Fibroblast of lung (primary cell): ENCODE measurements at regions not wholly inside any gene's neighbourhood (a gene's known extent, or its start where the extent isn't known, plus 50 kb on each side); places are given as distances from the start of the nearest gene placed in this dataset.

Source experiments
- DNase-seq, 2 donors: peaks; one replicate each; pipeline versions ENCODE4 v3.0.0 to v3.0.0-alpha.2; 2010; ENCODE audit warnings: low read depth in 2 of 2
- H2AFZ ChIP-seq: 2 replicates; pipeline ENCODE4 v1.5.1; 2012; ENCODE audit warnings: low read length, control low read depth, inconsistent platforms
- H3K27ac ChIP-seq: 2 replicates; pipeline ENCODE4 v1.5.1; 2011; ENCODE audit warnings: low read length, control low read depth; ENCODE audit not compliant: insufficient read depth
- H3K27me3 ChIP-seq: 2 replicates; pipeline ENCODE4 v1.5.1; 2011; ENCODE audit warnings: mild to moderate bottlenecking, low read length; ENCODE audit not compliant: control insufficient read depth, insufficient read depth
- H3K36me3 ChIP-seq: 2 replicates; pipeline ENCODE4 v1.5.1; 2011; ENCODE audit warnings: low read length; ENCODE audit not compliant: control insufficient read depth, insufficient read depth
- H3K4me1 ChIP-seq: 2 replicates; pipeline ENCODE4 v1.5.1; 2011; ENCODE audit warnings: low read length; ENCODE audit not compliant: control insufficient read depth, insufficient read depth; ENCODE audit errors: extremely low read depth
- H3K4me2 ChIP-seq: 2 replicates; pipeline ENCODE4 v1.5.1; 2011; ENCODE audit warnings: low read length, control low read depth; ENCODE audit not compliant: insufficient read depth; ENCODE audit errors: extremely low read depth
- H3K4me3 ChIP-seq, 4 experiments: fragments of 200-600 bp in 1 of 4; sonication (generic) in 1 of 4; replicated peaks in 1 of 4; 2 replicates each; pipeline ENCODE4 v1.5.1; 2011 to 2016; ENCODE audit warnings: low read length in 4 of 4, low read depth in 3 of 4, mild to moderate bottlenecking in 3 of 4, control low read depth in 2 of 4, inconsistent platforms in 1 of 4, mixed read lengths in 1 of 4; ENCODE audit not compliant: insufficient read depth in 1 of 4; ENCODE audit errors: control extremely low read depth in 1 of 4
- H3K79me2 ChIP-seq: 2 replicates; pipeline ENCODE4 v1.5.1; 2012; ENCODE audit warnings: mild to moderate bottlenecking, low read length, inconsistent platforms; ENCODE audit not compliant: control insufficient read depth, insufficient read depth
- H3K9ac ChIP-seq: 2 replicates; pipeline ENCODE4 v1.5.1; 2011; ENCODE audit warnings: mild to moderate bottlenecking, low read length, control low read depth; ENCODE audit not compliant: insufficient read depth
- H3K9me3 ChIP-seq: 2 replicates; pipeline ENCODE4 v1.5.1; 2012; ENCODE audit warnings: low read depth, low read length; ENCODE audit not compliant: control insufficient read depth, insufficient read depth
- H4K20me1 ChIP-seq: 2 replicates; pipeline ENCODE4 v1.5.1; 2011; ENCODE audit warnings: low read length; ENCODE audit not compliant: control insufficient read depth, insufficient read depth; ENCODE audit errors: extremely low read depth
- EZH2 ChIP-seq: IDR thresholded peaks from 2 replicates; pipeline ENCODE4 v1.5.1; 2012; ENCODE audit warnings: low read length, control low read depth, mild to moderate bottlenecking; ENCODE audit errors: missing control alignments
- TF ChIP-seq, protein P1 (sequence below), 2 donors: IDR thresholded peaks in 1 of 2; conservative IDR thresholded peaks in 1 of 2; 1 replicate in 1 of 2; 2 replicates in 1 of 2; pipeline ENCODE4 v1.5.1; 2011 to 2012; ENCODE audit warnings: low read length in 2 of 2, control low read depth in 1 of 2, inconsistent platforms in 1 of 2, low read depth in 1 of 2, mild to moderate bottlenecking in 1 of 2

DNA sequence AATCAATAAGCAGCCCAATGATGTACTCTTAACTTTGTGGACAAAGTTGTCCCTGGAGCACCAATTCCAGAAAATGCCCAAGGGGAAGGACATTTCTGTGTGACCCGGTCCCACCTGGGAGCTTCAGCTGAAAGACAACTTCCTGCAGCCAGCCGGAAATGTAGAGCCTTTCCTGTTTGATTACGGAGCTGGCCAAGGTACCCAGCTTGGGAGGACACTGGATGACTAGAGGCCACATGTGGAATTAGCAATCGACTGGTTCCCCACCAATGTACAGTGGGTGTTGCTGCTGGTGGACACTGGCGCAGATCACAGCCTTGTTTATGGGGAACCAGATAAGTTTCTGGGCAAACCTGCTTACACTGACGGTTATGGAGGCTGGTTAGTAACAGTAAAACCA lies 53.0 kb upstream of the ZC3H15 start:
- Histone ChIP-seq H3K27ac (no peak overlapping the region), H3K4me2 (no peak overlapping the region), H2AFZ (no peak overlapping the region), H3K9me3 (no peaks in the 10 kb centered on the region), H3K4me3 (no peak overlapping the region), H3K79me2 (no peaks in the 10 kb centered on the region), H4K20me1 (no peaks in the 10 kb centered on the region), H3K4me1 (no peaks in the 10 kb centered on the region), H3K36me3 (no peaks in the 10 kb centered on the region), H3K27me3 (no peaks in the 10 kb centered on the region), H3K9ac (no peak overlapping the region)
- TF ChIP-seq EZH2, result no peak
- TF ChIP-seq, protein P1, sequence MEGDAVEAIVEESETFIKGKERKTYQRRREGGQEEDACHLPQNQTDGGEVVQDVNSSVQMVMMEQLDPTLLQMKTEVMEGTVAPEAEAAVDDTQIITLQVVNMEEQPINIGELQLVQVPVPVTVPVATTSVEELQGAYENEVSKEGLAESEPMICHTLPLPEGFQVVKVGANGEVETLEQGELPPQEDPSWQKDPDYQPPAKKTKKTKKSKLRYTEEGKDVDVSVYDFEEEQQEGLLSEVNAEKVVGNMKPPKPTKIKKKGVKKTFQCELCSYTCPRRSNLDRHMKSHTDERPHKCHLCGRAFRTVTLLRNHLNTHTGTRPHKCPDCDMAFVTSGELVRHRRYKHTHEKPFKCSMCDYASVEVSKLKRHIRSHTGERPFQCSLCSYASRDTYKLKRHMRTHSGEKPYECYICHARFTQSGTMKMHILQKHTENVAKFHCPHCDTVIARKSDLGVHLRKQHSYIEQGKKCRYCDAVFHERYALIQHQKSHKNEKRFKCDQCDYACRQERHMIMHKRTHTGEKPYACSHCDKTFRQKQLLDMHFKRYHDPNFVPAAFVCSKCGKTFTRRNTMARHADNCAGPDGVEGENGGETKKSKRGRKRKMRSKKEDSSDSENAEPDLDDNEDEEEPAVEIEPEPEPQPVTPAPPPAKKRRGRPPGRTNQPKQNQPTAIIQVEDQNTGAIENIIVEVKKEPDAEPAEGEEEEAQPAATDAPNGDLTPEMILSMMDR (conservative IDR thresholded peaks at IDR 0.05 in 1 of 2, IDR thresholded peaks at IDR 0.05 in 1 of 2; ENCODE audit: low read depth in 1 of 2, low read length in 2 of 2), result no peak
- DNase-seq, result no peak

DNA sequence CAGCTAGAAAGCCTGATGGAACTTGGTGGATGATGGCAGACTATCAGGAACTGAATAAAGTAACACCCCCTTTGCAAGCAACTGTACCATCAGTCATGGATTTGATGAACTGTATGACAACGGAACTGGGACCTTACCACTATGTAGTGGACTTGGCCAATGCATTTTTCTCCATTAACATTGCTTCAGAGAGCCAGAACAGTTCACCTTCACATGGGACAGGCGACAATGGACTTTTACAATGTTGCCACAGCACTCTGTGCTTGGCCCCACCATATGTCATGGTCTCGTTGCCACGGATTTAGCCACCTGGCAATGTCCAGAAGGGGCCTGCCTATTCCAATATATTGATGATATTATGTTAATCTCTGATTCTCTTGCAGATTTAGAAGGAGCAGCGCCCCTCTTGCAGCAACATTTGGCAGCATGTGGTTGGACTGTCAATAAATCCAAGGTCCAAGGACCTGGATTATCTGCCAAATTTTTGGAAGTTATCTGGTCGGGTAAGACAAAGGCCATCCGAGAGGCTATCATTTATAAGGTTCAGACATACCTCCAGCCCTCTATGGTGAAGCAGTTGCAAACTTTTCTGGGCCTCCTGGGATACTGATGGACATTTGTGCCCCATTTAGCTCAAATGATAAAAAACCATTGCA lies 52.2 kb upstream of the ZC3H15 start:
- TF ChIP-seq, protein P1 (conservative IDR thresholded peaks at IDR 0.05 in 1 of 2, IDR thresholded peaks at IDR 0.05 in 1 of 2; ENCODE audit: low read depth in 1 of 2, low read length in 2 of 2), result no peak
- TF ChIP-seq EZH2, result no peak

More for the DNA sequence above, 52.2 kb upstream of the ZC3H15 start:
- Histone ChIP-seq H4K20me1 (no peaks in the 10 kb centered on the region), H3K79me2 (no peaks in the 10 kb centered on the region), H3K36me3 (no peaks in the 10 kb centered on the region), H3K9ac (no peak overlapping the region), H3K9me3 (no peaks in the 10 kb centered on the region), H3K4me3 (no peak overlapping the region), H3K4me2 (no peak overlapping the region), H3K27ac (no peak overlapping the region), H2AFZ (no peak overlapping the region), H3K27me3 (no peaks in the 10 kb centered on the region), H3K4me1 (no peaks in the 10 kb centered on the region)
- DNase-seq, result no peak
